HUDEP-2 (cell line): ENCODE measurements at regions not wholly inside any gene's neighbourhood (a gene's known extent, or its start where the extent isn't known, plus 50 kb on each side); places are given as distances from the start of the nearest gene placed in this dataset.

Experiments
- DNase-seq, 76 experiments: peaks; one replicate each; lab custom pipeline; 2025; ENCODE audit not compliant: unreplicated experiment in 76 of 76; lab: John Stamatoyannopoulos, UW

GRCh38 chr2:58535990-58536389 is 294.9 kb upstream of the FANCL start:
- DNase-seq = no peak

GRCh38 chr2:58535182-58535581 is 294.1 kb upstream of the FANCL start:
- no peak for DNase-seq

DNA sequence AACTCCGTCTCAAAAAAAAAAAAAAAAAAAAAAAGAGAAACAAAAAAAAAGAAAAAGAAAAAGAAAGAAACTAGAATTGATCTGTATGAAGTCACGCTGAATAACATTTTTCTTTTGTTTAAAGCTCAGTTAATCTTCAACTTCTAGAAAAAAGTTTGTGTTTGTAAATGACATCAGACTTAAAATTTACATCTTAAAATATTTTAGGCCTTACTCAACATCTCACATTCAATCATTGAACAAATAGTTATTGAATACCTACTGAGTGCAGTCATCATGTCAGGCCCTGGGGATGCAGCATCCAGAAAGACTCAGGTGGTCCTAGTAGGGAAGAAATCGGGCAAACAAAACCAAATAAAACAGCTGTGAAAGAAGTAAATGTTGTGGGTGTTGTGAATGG is 292.3 kb upstream of the FANCL start:
- DNase-seq = no peak

- no peak for DNase-seq
Measured at GRCh38 chr2:58532641-58533040, 291.5 kb upstream of the FANCL start.

DNA sequence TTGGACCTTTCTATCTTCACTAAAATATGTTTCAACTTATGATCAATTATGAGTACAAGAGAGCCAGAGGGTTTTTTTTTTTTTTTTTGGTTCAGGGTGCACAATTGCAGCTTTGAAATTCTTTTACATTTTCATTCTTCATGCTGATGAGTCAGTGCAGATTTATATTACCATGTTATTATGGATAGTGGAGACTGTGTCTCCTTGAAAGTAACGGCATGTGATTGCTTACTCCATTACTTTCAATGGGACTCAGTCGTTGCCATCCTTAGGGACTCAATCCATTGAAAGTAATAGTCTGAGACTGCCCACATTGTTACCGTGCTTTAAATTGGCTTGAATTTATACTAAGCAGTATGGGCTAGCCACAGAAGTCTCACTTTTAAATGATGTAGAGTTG is 286.5 kb upstream of the FANCL start:
- no peak for DNase-seq

GRCh38 chr2:58521803-58522554 is 280.9 kb upstream of the FANCL start:
- DNase-seq = no peak

DNA sequence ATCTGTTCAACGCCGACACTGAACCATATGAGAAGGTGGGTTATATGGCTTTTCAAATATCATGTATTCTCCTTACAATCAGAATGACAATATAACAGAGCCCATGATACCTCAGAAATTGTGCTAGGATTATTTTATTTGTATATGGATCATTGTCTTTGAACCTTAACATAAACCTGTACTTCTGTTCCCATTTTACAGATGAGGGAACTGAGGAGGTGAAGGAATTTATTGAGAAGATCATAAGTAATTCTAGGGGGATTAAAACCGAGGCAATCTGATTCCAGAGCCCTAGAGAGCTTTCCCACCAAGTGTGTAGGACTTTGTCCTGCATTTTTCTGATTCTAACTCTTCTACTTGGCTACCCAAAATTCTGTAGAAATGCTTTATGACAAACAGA is 279.8 kb upstream of the FANCL start:
- DNase-seq = no peak

GRCh38 chr2:58517881-58518280 is 276.8 kb upstream of the FANCL start:
- DNase-seq = no peak

DNA sequence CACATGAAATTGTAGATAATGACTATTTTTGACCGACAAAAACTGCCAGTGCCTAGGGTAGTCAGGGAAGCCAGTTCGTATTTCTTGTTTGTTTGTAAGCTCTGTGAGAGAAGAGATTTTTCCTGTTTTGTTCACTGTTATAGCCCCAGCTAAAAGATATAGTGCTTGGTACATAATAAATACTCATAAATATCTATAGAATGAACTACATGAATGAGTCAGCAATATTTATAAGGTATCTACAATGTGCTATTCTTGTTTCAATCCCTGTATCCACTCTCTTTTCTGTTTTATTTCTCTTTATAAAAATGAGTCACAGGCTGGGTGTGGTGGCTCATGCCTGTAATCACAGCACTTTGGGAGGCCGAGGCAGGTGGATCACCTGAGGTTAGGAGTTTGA is 275.6 kb upstream of the FANCL start:
- DNase-seq = no peak

DNA sequence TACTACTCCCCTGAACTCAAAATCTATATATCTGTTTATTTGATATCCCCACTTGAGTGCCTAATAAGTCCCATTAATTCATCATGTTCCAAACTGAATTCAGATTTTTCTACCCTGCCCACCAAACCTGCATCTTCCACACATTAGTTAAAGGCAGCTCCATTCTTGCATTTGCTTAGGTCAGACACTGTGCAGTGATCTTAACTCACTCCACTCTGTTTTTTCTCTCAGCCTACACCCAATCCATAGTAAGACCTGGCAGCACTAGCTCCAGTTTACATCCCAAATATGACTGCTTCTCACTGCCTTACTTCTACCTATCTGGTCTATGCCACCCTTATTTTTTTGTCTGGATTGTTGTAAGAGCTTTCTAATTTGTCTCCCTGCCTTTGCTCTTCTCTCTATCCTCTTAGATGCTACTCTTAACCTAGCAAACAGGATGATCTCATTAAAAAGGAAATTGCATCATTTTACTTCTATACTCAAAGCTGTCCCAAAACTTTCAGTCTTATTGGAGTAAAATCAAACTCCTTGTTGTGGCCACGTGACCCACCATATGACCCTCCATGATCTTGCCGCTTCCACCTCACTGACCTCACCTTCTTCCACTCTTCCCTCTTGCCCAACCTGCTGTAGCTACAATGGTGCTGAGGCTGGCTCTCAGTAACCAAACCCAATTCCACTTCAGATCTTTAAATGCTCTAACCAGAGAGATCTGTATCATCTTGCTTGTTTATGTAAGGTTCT is 274.9 kb upstream of the FANCL start:
- DNase-seq = no peak

- no peak for DNase-seq
Measured at GRCh38 chr2:58514252-58514651, 273.1 kb upstream of the FANCL start.

GRCh38 chr2:58512878-58513277 is 271.8 kb upstream of the FANCL start:
- DNase-seq = no peak

DNA sequence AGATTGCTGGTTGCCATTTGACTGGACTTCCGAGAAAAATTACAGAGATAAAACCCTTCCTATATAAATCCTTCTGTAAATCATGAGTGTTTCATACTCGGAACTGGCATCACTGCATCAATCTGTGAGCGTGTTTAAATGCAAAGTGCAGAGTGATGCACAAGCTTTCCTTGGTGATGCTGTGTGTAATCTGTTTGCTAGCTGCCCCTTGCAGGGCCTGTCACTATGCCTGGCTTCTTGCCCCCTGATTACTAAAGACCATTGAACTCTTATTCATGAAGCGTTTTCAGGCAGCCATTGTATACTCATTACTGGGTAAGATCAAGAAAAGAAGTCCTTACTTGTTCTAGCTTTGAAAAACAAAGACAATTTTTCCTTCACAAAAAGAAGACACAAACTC is 266.9 kb upstream of the FANCL start:
- no peak for DNase-seq

GRCh38 chr2:58503918-58504317 is 262.8 kb upstream of the FANCL start:
- no peak for DNase-seq

GRCh38 chr2:58502931-58503330 is 261.8 kb upstream of the FANCL start:
- DNase-seq = no peak

DNA sequence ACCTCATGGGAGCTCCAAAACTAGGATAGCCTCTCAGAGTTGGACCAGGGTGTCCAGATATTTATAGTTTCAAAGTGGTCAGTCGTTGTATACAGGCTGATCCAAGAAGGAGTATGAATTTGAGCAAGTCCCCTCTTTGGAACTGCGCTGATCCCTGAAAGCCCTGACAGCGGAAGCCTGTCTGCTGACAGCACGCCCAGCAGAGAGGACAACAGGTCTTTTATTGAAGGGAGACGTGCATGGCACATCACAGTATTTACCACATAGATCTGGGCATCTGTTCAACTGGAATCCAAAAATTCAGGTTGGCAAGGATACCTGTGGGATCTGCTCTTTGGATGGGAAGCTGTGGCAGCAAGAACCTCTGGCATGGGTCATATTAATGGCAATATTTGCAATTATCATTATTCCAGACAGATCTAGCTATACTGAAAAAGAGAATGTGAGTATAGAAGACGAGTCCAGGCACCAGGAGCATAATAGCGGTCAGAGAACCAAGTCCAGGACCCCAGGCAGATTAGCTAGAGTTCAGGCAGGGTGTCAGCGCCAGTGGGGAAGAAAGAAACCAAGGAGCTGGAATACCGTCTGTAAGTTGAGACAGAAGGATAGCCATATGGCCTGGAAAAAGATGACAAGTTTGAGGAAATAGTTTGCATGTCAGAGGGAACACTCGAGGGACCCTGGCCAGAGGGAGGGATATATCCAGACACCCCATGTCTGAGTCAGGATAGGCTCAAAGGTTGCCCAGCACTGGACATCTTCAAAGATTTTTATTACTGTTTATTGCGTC is 260.4 kb upstream of the FANCL start:
- no peak for DNase-seq

DNA sequence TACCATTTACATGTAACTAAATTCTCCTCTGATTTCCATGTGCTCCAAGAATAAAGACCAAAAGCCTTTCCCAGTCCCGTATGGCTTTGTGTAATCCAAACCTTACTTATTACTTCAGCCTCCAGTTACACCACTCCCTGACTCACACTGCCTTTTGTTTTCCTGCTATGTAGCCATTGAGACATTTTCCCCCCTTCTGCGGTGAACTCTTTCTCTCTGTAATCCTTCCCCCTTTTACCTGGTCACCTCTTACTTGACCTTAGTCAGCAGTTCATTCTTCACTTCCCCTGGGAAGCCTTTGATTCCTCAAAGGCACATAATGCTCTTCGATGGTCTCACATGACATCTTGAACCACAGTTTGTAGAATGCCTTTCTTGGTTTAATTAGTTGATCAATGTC is 256.0 kb upstream of the FANCL start:
- no peak for DNase-seq

- DNase-seq = no peak
Measured at GRCh38 chr2:58495806-58496205, 254.7 kb upstream of the FANCL start.

GRCh38 chr2:58494071-58494501 is 253.0 kb upstream of the FANCL start:
- DNase-seq = no peak

DNA sequence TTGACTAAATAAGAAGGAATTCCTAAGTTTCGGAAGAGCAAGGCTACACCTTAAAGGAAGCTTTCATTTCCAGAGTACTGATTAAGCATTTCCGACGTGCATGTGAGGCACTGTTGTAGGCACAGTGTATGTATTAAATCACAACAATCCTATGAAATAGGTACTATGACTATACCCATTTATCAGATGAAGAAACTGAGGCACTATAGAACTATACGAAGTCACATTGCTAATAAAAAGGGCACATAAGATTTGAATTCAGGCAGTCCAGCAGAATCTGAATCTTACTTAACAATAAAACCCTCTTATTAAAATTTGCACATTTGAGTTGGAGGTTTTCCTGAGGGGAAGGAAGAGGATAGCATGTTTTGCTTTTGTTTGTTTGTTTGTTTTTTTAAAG is 243.5 kb upstream of the FANCL start:
- no peak for DNase-seq

DNA sequence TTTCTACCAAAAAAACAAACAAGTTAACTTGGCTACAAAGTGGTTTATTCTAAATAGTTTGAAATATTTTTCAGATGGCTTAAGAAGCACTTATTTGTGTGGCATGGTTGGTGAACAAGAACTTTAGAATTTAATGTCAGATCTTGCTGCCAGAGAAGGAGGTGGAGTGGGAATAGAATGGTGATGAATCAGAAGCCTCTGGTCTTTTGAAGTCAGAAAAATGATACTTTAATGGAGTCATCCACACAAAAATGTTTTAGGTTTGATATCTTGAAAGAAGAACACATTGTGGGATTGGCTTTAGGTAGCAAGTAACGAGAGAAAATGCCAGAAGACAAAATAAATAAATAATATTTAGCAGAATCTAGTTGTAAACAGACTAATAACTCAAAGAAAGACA is 243.1 kb upstream of the FANCL start:
- no peak for DNase-seq

DNA sequence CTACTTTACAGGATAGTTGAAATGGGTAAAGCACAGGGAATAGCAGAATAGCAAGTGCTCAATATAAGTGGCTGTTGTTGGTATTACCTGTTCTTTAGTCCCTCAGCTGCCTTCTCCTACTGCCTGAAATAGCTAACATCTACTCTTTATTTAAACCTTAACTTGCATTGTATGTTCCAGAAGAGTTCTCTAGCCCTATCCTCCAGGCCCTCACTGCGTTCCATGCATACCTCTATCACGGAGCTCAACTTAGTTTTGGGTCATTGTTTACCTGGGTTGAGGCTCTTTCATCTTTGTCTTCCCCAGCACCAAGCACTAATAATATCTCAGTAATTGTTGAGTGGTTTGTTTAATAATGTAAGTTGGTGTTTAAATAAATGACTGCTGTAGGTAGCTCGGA is 242.2 kb upstream of the FANCL start:
- no peak for DNase-seq
